ENCODE measurements at regions not wholly inside any gene's neighbourhood (a gene's known extent, or its start where the extent isn't known, plus 50 kb on each side); places are given as distances from the start of the nearest gene placed in this dataset.

- Histone ChIP-seq H3K9ac (ENCODE audit: low read length in 2 of 2) (no peak overlapping the region), H3K27me3 (ENCODE audit: control insufficient read depth in 1 of 2, insufficient read depth in 2 of 2, low read length in 2 of 2) (peaks cover 12 to 17% of the 10 kb centered on the region in 2 donors), H3K9me3 (ENCODE audit: control insufficient read depth in 2 of 2, low read length in 2 of 2) (no peaks in the 10 kb centered on the region), H3K36me3 (ENCODE audit: control insufficient read depth in 2 of 2, insufficient read depth in 2 of 2, low read length in 2 of 2) (no peaks in the 10 kb centered on the region), H3K27ac (ENCODE audit: low read length) (no peak overlapping the region), H3K4me3 (ENCODE audit: low read length in 2 of 2) (no peak overlapping the region), H3K4me1 (ENCODE audit: control insufficient read depth, insufficient read depth, low read length) (no peaks in the 10 kb centered on the region)
Observed at GRCh38 chr1:47585141-47585902, 147.5 kb downstream of the FOXD2 start.

DNA sequence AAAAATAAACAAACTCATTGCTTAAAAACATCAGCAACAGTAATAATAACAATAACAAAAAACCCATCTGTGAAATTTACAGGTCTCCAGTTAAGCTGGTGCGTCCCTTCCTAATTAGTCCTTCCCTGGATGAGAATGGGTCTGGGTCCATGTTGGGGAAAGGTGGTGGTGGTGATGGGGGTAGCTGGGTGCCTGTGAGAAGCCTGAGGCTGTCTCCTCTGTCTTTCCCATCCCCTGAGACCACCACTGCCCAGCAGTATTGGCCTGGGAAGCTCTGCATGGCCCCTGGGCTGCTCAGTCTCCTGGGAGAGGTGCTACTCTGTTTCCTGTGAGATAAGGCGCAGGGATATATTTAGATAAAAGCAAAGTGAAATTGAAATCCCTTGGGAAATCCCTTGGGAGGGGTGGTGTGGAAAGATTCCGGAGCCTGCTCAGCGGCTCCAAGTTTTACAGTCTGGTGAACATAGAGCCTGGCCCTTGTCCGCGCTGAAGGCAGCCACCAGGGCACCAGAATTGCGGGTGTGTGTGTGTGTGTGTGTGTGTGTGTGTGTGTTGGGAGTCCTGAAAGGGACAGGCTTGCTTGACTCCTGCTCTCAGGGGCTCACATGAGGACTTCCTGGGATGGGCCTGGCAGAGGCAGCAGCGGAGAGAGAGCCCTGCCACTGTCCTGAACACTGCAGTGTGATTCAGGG, 150.2 kb downstream of the FOXD2 start:
- H3K4me1 ChIP-seq (ENCODE audit: control insufficient read depth, insufficient read depth, low read length), result peaks cover 4% of the 10 kb centered on the region
- no peak overlapping the region for H3K9ac ChIP-seq (ENCODE audit: low read length in 2 of 2)
- no peak overlapping the region for H3K4me3 ChIP-seq (ENCODE audit: low read length in 2 of 2)
- no peaks in the 10 kb centered on the region for H3K9me3 ChIP-seq (ENCODE audit: control insufficient read depth in 2 of 2, low read length in 2 of 2)
- peaks cover 20 to 32% of the 10 kb centered on the region in 2 donors for H3K27me3 ChIP-seq (ENCODE audit: control insufficient read depth in 1 of 2, insufficient read depth in 2 of 2, low read length in 2 of 2)
- H3K27ac ChIP-seq (ENCODE audit: low read length), result no peak overlapping the region
- no peaks in the 10 kb centered on the region for H3K36me3 ChIP-seq (ENCODE audit: control insufficient read depth in 2 of 2, insufficient read depth in 2 of 2, low read length in 2 of 2)

DNA sequence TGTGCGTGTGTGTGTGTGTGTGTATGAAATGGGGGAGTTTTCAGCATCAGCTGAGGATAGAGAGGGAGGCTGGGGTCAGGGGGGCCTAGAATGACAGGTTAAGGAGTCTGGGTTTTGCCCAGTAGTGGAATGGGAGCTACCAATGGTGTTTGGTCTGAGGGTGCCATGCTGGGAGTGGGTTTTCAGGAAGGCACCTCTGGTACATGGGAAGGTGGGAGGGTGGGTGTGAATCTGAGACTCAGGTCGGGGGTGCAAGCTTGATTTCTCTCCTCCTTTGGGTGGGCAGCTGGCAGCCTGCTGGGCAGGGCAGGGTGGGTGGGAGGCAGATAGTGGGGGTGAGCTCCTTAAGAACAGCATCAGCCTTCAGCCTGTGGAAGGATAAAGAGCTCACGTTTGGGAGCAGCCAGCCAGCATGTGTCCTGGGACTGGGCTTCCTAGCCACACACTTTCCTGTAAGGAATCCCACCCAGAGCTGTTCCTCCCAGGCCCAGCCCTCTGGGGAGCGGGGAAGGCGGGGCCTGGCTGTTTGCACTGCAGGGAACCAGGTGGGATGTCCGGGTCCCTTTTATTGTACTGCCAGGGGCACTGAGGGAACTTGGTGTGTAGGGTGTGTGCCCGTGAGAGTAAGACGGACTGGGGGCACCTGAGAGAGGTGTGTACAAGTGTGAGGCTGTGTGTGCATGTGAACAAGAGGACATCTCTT, 152.8 kb downstream of the FOXD2 start:
- Histone ChIP-seq H3K36me3 (ENCODE audit: control insufficient read depth in 2 of 2, insufficient read depth in 2 of 2, low read length in 2 of 2) (no peaks in the 10 kb centered on the region), H3K27ac (ENCODE audit: low read length) (no peak overlapping the region), H3K4me1 (ENCODE audit: control insufficient read depth, insufficient read depth, low read length) (peaks cover 6% of the 10 kb centered on the region), H3K9ac (ENCODE audit: low read length in 2 of 2) (no peak overlapping the region), H3K4me3 (ENCODE audit: low read length in 2 of 2) (no peak overlapping the region), H3K9me3 (ENCODE audit: control insufficient read depth in 2 of 2, low read length in 2 of 2) (no peaks in the 10 kb centered on the region), H3K27me3 (ENCODE audit: control insufficient read depth in 1 of 2, insufficient read depth in 2 of 2, low read length in 2 of 2) (peaks cover 24 to 41% of the 10 kb centered on the region in 2 donors)

- Histone ChIP-seq H3K27me3 (ENCODE audit: control insufficient read depth in 1 of 2, insufficient read depth in 2 of 2, low read length in 2 of 2) (peaks cover 24 to 41% of the 10 kb centered on the region in 2 donors), H3K9me3 (ENCODE audit: control insufficient read depth in 2 of 2, low read length in 2 of 2) (no peaks in the 10 kb centered on the region), H3K36me3 (ENCODE audit: control insufficient read depth in 2 of 2, insufficient read depth in 2 of 2, low read length in 2 of 2) (no peaks in the 10 kb centered on the region), H3K27ac (ENCODE audit: low read length) (no peak overlapping the region), H3K4me1 (ENCODE audit: control insufficient read depth, insufficient read depth, low read length) (peaks cover 6% of the 10 kb centered on the region), H3K9ac (ENCODE audit: low read length in 2 of 2) (no peak overlapping the region), H3K4me3 (ENCODE audit: low read length in 2 of 2) (no peak overlapping the region)
Observed at GRCh38 chr1:47591801-47592200, 154.0 kb downstream of the FOXD2 start.

DNA sequence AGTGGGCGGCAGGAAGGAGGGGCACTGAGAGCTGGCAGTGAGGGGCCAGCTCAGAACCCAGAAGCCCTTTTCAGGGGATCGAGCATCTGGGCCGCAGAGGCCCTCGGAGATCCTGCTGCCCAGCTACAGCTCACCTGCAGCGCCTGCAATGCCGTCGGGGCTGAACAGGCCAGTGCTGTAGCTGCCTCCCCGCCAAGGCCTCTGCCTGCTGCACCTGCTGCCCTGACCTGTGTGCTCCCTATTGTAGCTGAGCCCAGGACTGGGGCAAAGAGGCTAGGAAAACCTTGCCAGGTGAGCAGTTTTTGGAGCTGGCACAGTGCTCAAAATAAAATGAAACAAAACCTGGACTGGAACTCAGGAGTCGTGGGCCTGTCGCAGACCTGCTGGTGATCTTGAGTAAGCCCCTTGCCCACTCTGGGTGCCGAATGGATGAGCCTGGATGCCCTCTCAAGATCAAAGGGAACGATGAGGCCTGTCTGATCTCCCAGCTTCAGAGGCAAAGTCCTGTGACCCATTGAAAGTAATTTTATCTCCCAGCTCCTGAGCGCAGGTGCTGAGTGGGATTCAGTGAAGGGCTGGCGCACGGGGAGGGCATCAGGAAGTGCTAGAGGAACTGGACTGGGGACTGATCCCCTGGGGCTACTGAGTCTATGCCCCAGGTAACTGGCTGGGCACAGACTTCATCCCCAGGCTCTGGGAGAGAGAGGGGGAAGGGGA, 154.6 kb downstream of the FOXD2 start:
- Histone ChIP-seq H3K9ac (ENCODE audit: low read length in 2 of 2) (no peak overlapping the region), H3K4me1 (ENCODE audit: control insufficient read depth, insufficient read depth, low read length) (peaks cover 6% of the 10 kb centered on the region), H3K36me3 (ENCODE audit: control insufficient read depth in 2 of 2, insufficient read depth in 2 of 2, low read length in 2 of 2) (no peaks in the 10 kb centered on the region), H3K9me3 (ENCODE audit: control insufficient read depth in 2 of 2, low read length in 2 of 2) (no peaks in the 10 kb centered on the region), H3K27me3 (ENCODE audit: control insufficient read depth in 1 of 2, insufficient read depth in 2 of 2, low read length in 2 of 2) (peaks cover 24 to 41% of the 10 kb centered on the region in 2 donors), H3K27ac (ENCODE audit: low read length) (no peak overlapping the region), H3K4me3 (ENCODE audit: low read length in 2 of 2) (no peak overlapping the region)

DNA sequence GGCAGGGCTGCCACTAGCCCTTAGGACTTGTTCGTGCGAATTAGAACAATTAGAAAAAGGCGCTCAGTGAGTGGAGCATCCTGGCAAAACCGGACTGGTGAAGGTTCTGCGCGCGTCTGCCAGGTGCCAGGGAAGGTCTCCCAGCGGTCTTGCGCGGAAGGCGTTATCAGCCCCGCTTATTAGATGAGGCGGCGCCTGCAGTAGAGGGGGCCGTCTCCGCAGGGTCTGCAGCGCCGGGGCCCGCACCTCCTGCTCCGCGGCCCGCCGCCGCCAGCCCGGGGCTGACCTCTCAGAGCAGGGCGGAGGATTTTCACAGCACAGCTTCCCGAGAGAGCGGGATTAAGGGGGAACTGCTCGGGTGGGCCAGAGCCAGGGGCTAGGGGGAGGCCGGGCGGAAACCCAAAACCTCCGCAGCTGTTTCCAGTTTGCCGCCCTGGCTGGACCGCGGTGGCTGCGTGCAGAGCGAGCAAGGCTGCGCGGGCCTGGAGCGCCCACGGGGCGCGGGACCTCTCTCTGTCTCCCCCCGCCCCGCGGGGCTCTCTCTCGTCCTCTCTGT, 155.2 kb downstream of the FOXD2 start:
- Histone ChIP-seq H3K4me1 (ENCODE audit: control insufficient read depth, insufficient read depth, low read length) (peaks cover 6% of the 10 kb centered on the region), H3K27ac (ENCODE audit: low read length) (no peak overlapping the region), H3K4me3 (ENCODE audit: low read length in 2 of 2) (peak overlapping the region in 1 of 2 donors; percentile 47)

DNA sequence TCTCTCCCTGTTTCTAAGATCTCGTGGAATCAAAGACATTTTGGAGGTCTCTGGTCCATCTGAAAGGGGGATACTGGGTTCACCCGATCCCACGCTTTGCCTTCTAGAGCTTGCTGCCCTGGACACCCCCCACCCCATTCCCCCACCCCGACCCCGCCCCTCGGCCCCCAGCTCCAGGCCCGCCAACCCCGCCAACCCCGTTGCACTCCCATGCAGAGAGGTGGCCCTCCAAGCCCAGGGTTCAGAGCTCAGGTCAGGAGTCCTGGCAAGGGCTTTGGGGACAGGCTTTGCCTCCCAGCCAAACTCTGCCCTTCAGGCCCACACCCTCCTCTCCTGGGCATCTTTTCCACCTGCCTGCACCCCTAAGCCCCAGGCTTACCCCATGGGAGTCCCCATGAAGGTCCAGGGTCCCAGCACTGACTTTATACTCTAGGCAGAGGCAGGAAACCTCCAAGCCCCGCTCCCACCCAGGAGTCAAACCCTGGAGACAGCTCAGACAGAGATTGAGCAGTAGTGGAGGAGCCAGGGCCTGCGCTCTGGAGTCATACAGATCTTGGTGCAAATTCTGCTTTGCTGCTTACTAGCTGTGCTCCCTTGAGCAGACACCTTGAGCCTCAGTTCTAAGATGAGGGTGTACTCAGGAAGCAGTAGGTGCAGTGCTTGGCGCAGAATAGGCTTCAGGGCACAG, 155.9 kb downstream of the FOXD2 start:
- Histone ChIP-seq H3K4me3 (ENCODE audit: low read length in 2 of 2) (no peak overlapping the region), H3K27me3 (ENCODE audit: control insufficient read depth in 1 of 2, insufficient read depth in 2 of 2, low read length in 2 of 2) (peaks cover 24 to 39% of the 10 kb centered on the region in 2 donors)

More for the DNA sequence above, 155.2 kb downstream of the FOXD2 start:
- Histone ChIP-seq H3K27me3 (ENCODE audit: control insufficient read depth in 1 of 2, insufficient read depth in 2 of 2, low read length in 2 of 2) (peaks cover 24 to 41% of the 10 kb centered on the region in 2 donors), H3K9ac (ENCODE audit: low read length in 2 of 2) (no peak overlapping the region), H3K9me3 (ENCODE audit: control insufficient read depth in 2 of 2, low read length in 2 of 2) (no peaks in the 10 kb centered on the region), H3K36me3 (ENCODE audit: control insufficient read depth in 2 of 2, insufficient read depth in 2 of 2, low read length in 2 of 2) (no peaks in the 10 kb centered on the region)

DNA sequence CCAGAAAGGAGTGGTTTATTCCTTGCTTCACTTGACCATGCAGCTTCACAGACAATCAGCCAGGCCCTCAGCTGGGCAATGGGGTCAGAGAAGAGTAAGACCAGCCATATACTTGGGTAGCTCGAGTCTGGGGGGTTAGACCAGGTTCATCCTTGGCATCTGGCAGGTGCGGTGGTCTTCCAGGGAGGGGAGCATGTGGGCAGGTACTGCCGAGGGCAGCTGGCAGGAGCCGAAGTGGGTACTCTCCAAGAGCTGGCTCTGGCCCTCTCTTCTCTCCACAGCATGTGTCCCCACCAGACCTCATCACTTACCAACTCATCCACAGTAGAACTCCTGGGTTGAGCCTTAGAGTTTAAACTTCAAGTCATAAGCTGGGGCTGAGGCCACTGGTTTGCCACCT, 156.8 kb downstream of the FOXD2 start:
- Histone ChIP-seq H3K9ac (ENCODE audit: low read length in 2 of 2) (no peak overlapping the region), H3K9me3 (ENCODE audit: control insufficient read depth in 2 of 2, low read length in 2 of 2) (peaks cover 2 to 3% of the 10 kb centered on the region in 2 donors), H3K27me3 (ENCODE audit: control insufficient read depth in 1 of 2, insufficient read depth in 2 of 2, low read length in 2 of 2) (peaks cover 21 to 30% of the 10 kb centered on the region in 2 donors), H3K4me1 (ENCODE audit: control insufficient read depth, insufficient read depth, low read length) (peaks cover 6% of the 10 kb centered on the region), H3K4me3 (ENCODE audit: low read length in 2 of 2) (no peak overlapping the region), H3K36me3 (ENCODE audit: control insufficient read depth in 2 of 2, insufficient read depth in 2 of 2, low read length in 2 of 2) (no peaks in the 10 kb centered on the region), H3K27ac (ENCODE audit: low read length) (no peak overlapping the region)

More for the DNA sequence above, 155.9 kb downstream of the FOXD2 start:
- peaks cover 6% of the 10 kb centered on the region for H3K4me1 ChIP-seq (ENCODE audit: control insufficient read depth, insufficient read depth, low read length)
- no peak overlapping the region for H3K27ac ChIP-seq (ENCODE audit: low read length)
- H3K9ac ChIP-seq (ENCODE audit: low read length in 2 of 2), result no peak overlapping the region
- peaks cover 0 to 3% of the 10 kb centered on the region in 2 donors for H3K9me3 ChIP-seq (ENCODE audit: control insufficient read depth in 2 of 2, low read length in 2 of 2)
- no peaks in the 10 kb centered on the region for H3K36me3 ChIP-seq (ENCODE audit: control insufficient read depth in 2 of 2, insufficient read depth in 2 of 2, low read length in 2 of 2)

DNA sequence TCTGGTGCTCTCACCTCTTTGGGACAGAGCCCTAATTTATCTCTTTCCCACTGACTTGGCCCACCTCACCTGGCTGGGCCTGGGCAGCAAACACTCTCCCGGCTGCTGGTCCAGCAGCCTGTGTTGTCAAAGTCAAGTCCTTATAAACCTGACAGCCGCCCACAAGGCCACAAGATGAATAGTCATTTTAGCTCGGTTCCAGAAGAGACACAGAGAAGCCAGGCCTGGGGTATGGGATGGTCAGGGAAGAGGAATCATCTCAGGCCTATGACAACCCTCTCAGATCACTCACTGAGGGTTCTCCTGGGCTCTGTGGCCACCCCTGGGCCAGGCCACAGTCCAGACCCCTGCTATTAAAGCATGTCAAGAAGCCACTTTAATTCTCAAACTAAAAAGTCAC, 158.5 kb downstream of the FOXD2 start:
- peaks cover 19 to 22% of the 10 kb centered on the region in 2 donors for H3K27me3 ChIP-seq (ENCODE audit: control insufficient read depth in 1 of 2, insufficient read depth in 2 of 2, low read length in 2 of 2)

More for the DNA sequence above, 158.5 kb downstream of the FOXD2 start:
- H3K9me3 ChIP-seq (ENCODE audit: control insufficient read depth in 2 of 2, low read length in 2 of 2), result peaks cover 2 to 3% of the 10 kb centered on the region in 2 donors
- H3K36me3 ChIP-seq (ENCODE audit: control insufficient read depth in 2 of 2, insufficient read depth in 2 of 2, low read length in 2 of 2), result no peaks in the 10 kb centered on the region
- H3K9ac ChIP-seq (ENCODE audit: low read length in 2 of 2), result no peak overlapping the region
- H3K4me3 ChIP-seq (ENCODE audit: low read length in 2 of 2), result no peak overlapping the region
- H3K27ac ChIP-seq (ENCODE audit: low read length), result no peak overlapping the region
- peaks cover 6% of the 10 kb centered on the region for H3K4me1 ChIP-seq (ENCODE audit: control insufficient read depth, insufficient read depth, low read length)
